Loucy (cell line): ENCODE measurements at regions not wholly inside any gene's neighbourhood (a gene's known extent, or its start where the extent isn't known, plus 50 kb on each side); places are given as distances from the start of the nearest gene placed in this dataset.
A peak's percentile ranks its signal among the peaks of the same experiment; 100 is the strongest.
"Not testable (repeated sequence)": the region's sequence is repeated elsewhere in the genome, so short reads cannot be mapped to it uniquely, and the experiment has no call there.

Experiments
- H2AFZ ChIP-seq: fragments of 200-600 bp; sonication (generic); 2 replicates; pipeline ENCODE4 v1.6.0; 2016; ENCODE audit warnings: antibody characterized with exemption, mild to moderate bottlenecking, low read length, moderate library complexity
- H3F3A ChIP-seq: fragments of 200-600 bp; 2 replicates; pipeline ENCODE4 v1.6.0; 2016; ENCODE audit warnings: antibody characterized with exemption, low read depth, mild to moderate bottlenecking
- H3K27me3 ChIP-seq: fragments of 200-600 bp; sonication (generic); 2 replicates; pipeline ENCODE4 v1.6.1; 2014; ENCODE audit warnings: low read length, mild to moderate bottlenecking; ENCODE audit not compliant: insufficient read depth, poor library complexity, severe bottlenecking
- H3K36me3 ChIP-seq: fragments of 200-600 bp; sonication (generic); 2 replicates; pipeline ENCODE4 v1.6.1; 2016; ENCODE audit warnings: low read length; ENCODE audit not compliant: insufficient read depth
- H3K4me1 ChIP-seq: fragments of 200-600 bp; sonication (generic); 2 replicates; pipeline ENCODE4 v1.5.1; 2014; ENCODE audit warnings: low read length, mild to moderate bottlenecking; ENCODE audit not compliant: insufficient read depth, poor library complexity, severe bottlenecking
- H3K4me2 ChIP-seq: fragments of 200-600 bp; sonication (generic); 2 replicates; pipeline ENCODE4 v1.6.0; 2014; ENCODE audit warnings: antibody characterized with exemption, low read length, low read depth, mild to moderate bottlenecking; ENCODE audit not compliant: poor library complexity, severe bottlenecking
- H3K4me3 ChIP-seq: fragments of 200-600 bp; sonication (generic); 2 replicates; pipeline ENCODE4 v1.5.1; 2014; ENCODE audit warnings: low read length, mild to moderate bottlenecking, mixed read lengths; ENCODE audit not compliant: poor library complexity, severe bottlenecking
- H3K79me2 ChIP-seq: fragments of 200-600 bp; sonication (generic); 2 replicates; pipeline ENCODE4 v1.6.1; 2014; ENCODE audit warnings: low read length; ENCODE audit not compliant: insufficient read depth
- H3K9ac ChIP-seq: fragments of 200-600 bp; sonication (generic); 2 replicates; pipeline ENCODE4 v1.6.0; 2014; ENCODE audit warnings: mild to moderate bottlenecking, low read depth, low read length, moderate library complexity; ENCODE audit not compliant: poor library complexity, severe bottlenecking
- H3K9me2 ChIP-seq: fragments of 200-600 bp; sonication (generic); replicated peaks from 2 replicates; pipeline ENCODE4 v1.6.1; 2016; ENCODE audit warnings: low read depth, low read length, mixed read lengths
- H3K9me3 ChIP-seq: fragments of 200-600 bp; sonication (generic); 2 replicates; pipeline ENCODE4 v1.6.1; 2014; ENCODE audit warnings: mild to moderate bottlenecking, antibody characterized with exemption, low read length, low read depth; ENCODE audit not compliant: insufficient read depth
- H4K20me1 ChIP-seq: fragments of 200-600 bp; sonication (generic); 2 replicates; pipeline ENCODE4 v1.6.0; 2014; ENCODE audit warnings: antibody characterized with exemption, low read length, mild to moderate bottlenecking; ENCODE audit not compliant: insufficient read depth, poor library complexity, severe bottlenecking
- CTCF ChIP-seq: fragments of 200-600 bp; sonication (generic); conservative IDR thresholded peaks from 2 replicates; pipeline ENCODE4 v1.5.1; 2014; ENCODE audit warnings: mild to moderate bottlenecking, antibody characterized with exemption, low read length

DNA sequence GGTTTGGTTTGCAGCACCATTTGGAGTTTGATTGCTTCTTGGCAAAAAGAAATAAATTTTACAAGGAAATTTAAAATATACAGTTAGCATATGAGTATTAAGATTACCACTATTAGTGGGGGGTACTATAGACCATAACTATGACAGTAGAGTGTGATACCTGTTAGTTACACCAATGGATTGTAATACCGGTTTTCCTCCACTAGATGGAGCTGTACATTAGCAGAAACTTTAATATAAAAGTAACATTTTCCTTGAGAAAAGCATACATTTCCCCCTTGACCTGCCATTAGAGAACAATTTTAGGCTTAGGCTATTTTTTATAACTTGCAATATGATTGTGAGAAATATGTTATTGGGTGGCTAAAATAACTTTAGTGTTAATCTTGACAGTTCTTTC lies 163.9 kb upstream of the TGIF2LX start:
- peak; percentile 44 for TF ChIP-seq CTCF
- not testable (repeated sequence) for H2AFZ ChIP-seq, H3K9ac ChIP-seq, H3K4me2 ChIP-seq, H3K4me1 ChIP-seq, H3K36me3 ChIP-seq, H3K9me2 ChIP-seq, H3K9me3 ChIP-seq, H3K27me3 ChIP-seq, H3K4me3 ChIP-seq, H3K79me2 ChIP-seq, H4K20me1 ChIP-seq, H3F3A ChIP-seq

- H3F3A ChIP-seq, H4K20me1 ChIP-seq, H3K4me1 ChIP-seq, H3K9ac ChIP-seq, H3K9me3 ChIP-seq, H3K79me2 ChIP-seq, H3K27me3 ChIP-seq, H2AFZ ChIP-seq, H3K4me2 ChIP-seq, H3K9me2 ChIP-seq, H3K4me3 ChIP-seq, H3K36me3 ChIP-seq: not testable (repeated sequence)
- TF ChIP-seq CTCF: peak; percentile 18; the same call in 1 of the 2 replicates
Observed at GRCh38 chrX:89759076-89759685, 162.5 kb upstream of the TGIF2LX start.

GRCh38 chrX:89771639-89772038 lies 150.1 kb upstream of the TGIF2LX start:
- H3K27me3 ChIP-seq, H3K9ac ChIP-seq, H3K36me3 ChIP-seq, H3K9me3 ChIP-seq, H3K4me1 ChIP-seq, H3K9me2 ChIP-seq, H3K4me3 ChIP-seq, H2AFZ ChIP-seq, H3K79me2 ChIP-seq, H3K4me2 ChIP-seq, H3F3A ChIP-seq, H4K20me1 ChIP-seq: not testable (repeated sequence)

- H3K79me2 ChIP-seq, H3F3A ChIP-seq, H2AFZ ChIP-seq, H3K4me3 ChIP-seq, H3K9ac ChIP-seq, H4K20me1 ChIP-seq, H3K9me2 ChIP-seq, H3K4me2 ChIP-seq, H3K36me3 ChIP-seq, H3K9me3 ChIP-seq, H3K4me1 ChIP-seq, H3K27me3 ChIP-seq: not testable (repeated sequence)
Observed at GRCh38 chrX:89811440-89811839, 110.3 kb upstream of the TGIF2LX start.

DNA sequence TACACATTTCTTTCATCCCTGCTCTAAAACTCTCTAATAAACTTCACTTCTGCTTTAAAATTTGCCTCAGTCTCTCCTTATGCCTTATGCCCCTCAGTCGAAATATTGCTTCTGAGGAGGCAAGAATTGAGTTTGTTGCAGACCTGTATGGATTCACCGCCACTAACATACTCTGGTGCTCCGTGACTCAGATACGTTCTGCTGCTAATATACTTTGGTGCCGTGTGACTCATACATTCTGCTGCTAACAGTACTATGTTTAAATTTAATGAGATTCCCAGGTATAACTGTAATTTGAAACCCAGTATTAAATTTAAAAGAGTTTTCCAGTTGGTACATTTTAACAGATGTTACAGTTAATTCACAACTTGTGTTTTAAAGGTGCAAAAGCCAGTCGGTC lies 82.0 kb upstream of the TGIF2LX start:
- H3K9me2 ChIP-seq, H3K27me3 ChIP-seq, H4K20me1 ChIP-seq, H2AFZ ChIP-seq, H3K4me1 ChIP-seq, H3K9me3 ChIP-seq, H3K36me3 ChIP-seq, H3K9ac ChIP-seq, H3F3A ChIP-seq, H3K4me3 ChIP-seq, H3K79me2 ChIP-seq, H3K4me2 ChIP-seq: not testable (repeated sequence)
